T-helper 1 cell treated with Interleukin-12 subunit alpha and Interleukin-12 subunit beta and Interleukin-4 antibody, amounts not matched to agents 30 ng/mL and 1 ng/mL, for 36 hours (primary cell): ENCODE measurements at regions not wholly inside any gene's neighbourhood (a gene's known extent, or its start where the extent isn't known, plus 50 kb on each side); places are given as distances from the start of the nearest gene placed in this dataset.

Experiments used
- intact Hi-C: fragments of 100-400 bp; cut with micrococcal nuclease; formaldehyde crosslinking; loops from one replicate; pipeline ENCODE4 v1.15.1; 2024

GRCh38 chr6:165830761-165831160, 167.7 kb upstream of the PDE10A start:
- intact Hi-C loops = no loop called here

DNA sequence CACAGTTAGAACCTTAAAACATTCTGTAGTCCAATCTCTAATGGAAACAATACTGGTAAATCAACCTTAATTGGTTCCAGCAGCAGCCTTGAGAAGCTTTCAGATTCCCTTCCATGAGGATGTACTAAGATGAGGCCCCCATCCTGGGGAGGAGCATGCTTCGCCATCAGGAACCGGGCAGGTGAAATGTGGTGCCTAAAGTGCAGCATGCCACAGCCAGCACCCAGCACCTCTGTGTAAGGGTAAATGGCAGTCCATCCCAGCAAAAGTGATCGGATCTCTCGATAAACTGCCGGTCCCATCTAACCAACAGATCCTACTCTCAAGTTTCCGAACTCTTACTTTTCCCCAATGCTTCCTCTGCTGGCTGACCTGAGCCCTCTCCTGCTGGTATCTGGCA, 166.3 kb upstream of the PDE10A start:
- intact Hi-C loops = no loop called here

DNA sequence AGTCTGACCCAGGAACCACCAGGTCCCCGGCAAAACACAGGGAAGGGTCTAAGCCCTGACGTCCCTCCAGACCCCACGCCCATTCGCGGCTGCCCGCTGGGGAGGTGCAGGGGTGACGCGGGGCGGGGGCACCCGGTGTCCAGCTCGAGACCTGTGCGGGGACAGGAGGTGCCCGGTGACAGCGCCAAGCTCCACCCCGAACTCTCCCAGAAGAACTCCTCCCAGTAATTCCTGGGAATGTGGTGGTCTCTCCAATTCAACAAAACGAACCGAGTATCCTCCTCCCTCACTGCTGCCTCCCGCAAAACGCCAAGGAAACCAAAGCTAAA, 164.1 kb upstream of the PDE10A start:
- intact Hi-C loops = no loop called here

DNA sequence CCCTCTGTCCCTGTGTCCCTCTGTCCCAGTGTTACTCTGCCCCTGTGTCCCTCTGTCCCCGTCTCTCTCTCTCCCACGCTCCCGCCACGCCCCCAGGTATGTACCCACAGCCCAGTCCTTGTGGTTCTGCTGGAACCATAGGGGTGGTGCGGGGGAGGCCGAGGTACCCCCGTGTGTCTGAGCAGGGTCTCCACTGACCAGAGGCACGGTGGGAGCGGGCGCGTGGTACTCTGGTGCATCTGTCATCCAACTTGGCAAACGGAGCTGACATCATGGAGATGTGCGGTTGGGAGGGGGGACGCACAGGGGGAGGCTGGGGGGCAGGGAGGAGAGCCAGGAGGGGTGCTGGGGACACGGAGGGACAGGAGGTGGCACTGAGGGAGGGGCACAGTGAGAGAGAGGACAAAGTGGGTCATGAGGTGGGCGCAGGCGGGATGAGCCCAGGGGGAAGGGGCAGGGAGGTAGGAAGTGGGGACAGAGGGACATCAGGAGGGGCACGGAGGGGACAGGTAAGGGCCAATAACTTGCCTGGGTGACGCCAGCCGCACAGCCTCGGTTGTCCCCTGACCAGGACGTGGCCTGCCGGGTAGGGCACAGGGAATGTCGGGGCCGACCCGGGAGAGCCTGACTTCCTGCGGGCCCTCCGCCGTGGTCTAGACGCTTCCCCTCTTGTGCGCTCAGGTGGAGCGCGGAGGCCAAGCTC, 163.6 kb upstream of the PDE10A start:
- intact Hi-C loops = no loop called here

DNA sequence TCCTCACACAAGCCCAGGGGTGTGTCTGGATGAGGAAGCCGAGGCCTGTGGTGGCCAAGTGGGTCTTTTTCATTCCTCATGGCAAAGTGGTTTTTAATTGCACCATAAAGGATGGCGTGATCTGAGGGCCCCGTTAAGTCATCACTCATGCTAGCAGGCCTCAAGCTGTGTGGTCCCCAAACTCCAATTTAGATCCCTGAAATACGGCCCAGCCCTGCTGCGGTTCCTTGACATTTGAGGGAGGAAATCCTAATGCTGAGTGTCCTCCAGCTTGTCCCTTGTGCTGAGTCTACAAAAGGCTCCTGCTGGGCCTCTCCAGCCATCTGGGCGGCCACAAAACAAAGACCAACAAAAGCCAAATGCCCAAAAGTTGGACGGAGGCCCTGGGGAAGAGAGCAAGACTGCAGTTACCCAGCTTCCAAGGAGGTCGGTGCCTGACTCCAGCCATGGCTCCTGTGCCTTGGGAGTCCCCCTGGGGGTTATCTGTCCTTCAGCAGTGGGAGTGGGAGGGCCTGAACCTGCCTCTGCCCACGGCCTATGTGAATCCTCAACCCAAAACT, 162.3 kb upstream of the PDE10A start:
- intact Hi-C loops = no loop called here

DNA sequence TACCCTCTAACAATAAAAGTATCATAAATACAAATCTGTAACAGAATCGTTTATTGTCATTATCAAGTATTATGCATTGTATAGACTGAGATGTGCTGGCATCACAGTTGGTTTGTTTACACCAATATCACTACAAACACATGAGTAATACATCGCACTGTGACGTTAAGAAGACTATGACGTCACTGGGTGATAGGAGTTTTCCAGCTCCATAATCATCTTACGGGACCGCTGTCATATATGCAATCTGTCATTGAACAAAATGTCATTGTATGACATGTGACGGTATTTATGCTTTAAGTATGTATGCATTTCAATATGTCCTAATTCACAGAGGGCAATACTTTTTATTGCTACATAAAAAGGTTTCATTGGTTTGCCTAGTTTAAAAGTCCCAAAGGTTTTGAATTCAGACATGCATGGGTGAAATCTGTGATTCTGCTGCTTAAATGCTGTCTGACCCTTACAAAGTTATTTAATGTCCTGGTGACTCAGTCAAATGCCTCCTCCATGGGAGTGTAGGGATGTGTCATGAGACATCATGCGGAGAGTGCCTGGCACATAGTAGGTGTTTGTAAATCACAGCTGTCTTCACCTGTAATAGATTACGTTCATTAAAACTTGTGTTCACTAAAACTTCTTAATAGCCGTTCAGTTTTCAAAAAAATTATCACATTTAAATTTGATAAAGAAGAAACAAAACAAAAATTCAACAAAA, 160.7 kb upstream of the PDE10A start:
- intact Hi-C loops = no loop called here

DNA sequence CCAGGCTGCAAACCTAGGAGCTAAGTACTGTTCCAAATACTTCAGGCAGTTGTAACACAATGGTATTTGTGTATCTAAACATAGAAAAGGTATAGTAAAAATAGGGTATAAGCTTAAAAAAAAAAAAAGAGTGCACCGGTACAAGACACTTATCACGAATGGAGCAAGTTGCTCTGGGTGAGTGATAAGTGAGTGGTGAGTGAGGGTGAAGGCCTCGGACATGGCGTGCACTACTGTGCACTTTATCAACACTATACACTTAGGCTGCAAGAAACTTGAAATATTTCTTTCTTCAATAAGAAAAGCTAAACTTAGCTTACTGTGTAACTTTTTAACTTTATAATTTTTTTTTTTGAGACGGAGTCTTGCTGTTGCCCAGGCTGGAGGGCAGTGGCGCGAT, 159.5 kb upstream of the PDE10A start:
- intact Hi-C loops = no loop called here

DNA sequence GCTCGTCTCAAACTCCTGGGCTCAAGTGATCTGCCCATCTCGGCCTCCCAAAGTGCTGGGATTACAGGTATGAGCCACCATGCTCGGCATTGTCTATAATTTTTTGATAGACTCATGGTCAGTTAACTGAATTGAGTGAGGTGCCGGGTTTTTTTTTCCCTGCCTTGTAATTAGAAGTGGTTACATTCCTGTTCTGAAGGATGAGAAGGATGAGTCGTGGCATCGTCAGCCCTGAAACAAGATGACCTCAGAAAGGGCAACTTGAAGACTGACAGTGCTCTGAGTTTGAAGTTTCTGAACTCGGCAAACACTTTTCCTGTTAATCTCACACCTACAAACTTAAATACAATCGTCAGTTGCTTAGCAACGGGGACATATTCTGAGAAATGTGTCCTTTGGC, 158.7 kb upstream of the PDE10A start:
- intact Hi-C loops = no loop called here

GRCh38 chr6:165820934-165821333, 157.9 kb upstream of the PDE10A start:
- intact Hi-C loops = no loop called here

DNA sequence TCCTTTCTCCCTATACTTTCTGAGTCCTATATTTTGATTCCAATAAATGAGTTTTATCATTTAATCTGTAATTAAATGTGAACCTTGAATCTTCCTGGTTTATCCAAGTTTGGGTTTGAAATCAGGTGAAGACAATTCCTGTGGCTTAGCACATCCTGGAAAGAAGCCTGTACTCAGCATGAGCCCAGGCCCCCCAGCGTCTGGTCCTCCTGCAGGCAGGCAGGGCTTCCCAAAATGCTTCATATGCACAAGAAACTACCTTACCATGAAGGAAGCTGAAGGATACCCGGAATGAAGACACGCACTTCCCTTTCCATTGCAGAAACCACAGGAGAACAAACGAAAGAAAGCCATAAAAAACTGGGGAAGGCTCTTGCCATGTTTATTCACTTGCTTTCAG, 157.4 kb upstream of the PDE10A start:
- intact Hi-C loops = no loop called here

DNA sequence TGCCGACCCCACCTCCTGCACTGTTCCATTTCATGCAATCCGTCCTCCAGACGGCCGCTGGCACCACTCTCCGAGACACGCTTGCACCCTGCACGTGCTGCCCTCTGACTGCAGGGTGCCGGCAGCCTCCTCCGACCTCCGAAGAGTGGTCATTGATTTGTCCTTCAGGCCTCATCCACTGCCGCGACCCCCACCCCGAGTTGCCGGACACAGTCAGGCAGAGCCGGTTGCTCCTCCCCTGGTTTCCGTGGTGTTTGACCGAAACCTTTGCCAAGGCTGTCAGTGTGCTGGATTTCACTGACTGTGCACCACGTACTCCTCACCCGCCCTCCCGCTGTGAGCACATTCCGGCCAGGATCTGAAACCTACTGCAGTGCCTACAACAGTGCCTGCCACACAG, 156.4 kb upstream of the PDE10A start:
- intact Hi-C loops = no loop called here

GRCh38 chr6:165818200-165818599, 155.2 kb upstream of the PDE10A start:
- intact Hi-C loops = no loop called here

- intact Hi-C loops = no loop called here
These were observed 154.7 kb upstream of the PDE10A start for GRCh38 chr6:165817771-165818170.

GRCh38 chr6:165817148-165817547, 154.1 kb upstream of the PDE10A start:
- intact Hi-C loops = no loop called here

DNA sequence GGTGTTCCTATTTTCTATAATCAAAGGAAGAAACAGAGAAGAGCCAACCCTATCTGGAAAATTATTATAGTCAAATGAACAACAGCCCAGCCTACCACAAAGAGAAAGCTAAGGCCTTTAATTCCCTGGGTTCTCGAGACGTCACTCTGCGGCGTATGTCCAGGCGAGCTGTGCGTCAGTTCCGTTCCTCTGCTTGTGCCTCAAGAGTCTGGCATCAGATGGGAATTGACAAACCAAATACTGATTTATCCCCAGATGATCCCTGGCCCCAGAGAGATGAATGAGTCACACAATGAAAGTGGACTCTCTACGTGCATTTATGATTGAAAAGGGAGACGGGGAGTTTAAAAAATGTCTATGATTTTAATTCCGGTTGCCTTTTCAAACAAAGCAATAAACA, 151.6 kb upstream of the PDE10A start:
- intact Hi-C loops = no loop called here

DNA sequence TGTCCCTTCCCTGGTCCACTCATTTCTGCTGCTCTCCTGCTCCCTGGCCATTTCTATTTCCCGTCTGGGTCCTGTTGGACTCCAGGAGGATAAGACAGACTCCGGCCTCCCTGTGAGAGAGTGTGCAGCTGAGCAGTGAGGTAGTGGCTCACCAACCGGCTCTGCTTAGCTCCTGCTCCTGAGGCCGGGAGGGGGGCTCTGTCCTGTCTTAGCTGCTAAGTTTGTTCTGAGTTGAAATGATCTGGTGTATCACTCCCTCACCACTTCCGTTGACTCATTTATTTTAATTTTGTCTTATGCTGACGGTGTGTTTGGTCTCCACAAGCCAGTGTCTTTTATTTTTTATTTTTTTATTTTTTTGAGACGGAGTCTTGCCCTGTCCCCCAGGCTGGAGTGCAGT, 148.5 kb upstream of the PDE10A start:
- intact Hi-C loops = no loop called here

- intact Hi-C loops = no loop called here
These were observed 145.0 kb upstream of the PDE10A start for GRCh38 chr6:165808021-165808420.

GRCh38 chr6:165807249-165807960, 144.4 kb upstream of the PDE10A start:
- intact Hi-C loops = no loop called here

GRCh38 chr6:165806126-165806810, 143.2 kb upstream of the PDE10A start:
- intact Hi-C loops = no loop called here

DNA sequence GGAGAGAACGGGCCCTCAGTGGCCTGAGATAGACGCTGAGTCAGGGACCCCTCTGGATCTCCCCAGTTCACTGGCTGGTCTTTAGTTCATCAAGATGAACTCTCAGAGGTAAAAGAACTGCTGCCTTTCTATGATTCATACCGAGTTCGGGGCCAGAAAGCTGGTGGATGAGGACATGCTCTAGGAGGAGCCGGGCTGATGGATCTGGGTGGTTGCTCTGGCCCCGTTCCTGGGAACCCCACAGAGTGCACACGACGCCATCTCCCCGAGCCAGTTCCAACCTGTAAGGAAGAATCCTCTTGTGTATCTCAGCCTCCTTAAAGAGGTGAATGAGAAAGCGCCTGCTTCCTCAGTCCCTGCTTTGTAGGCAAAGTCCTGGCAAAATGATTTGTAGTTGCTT, 142.6 kb upstream of the PDE10A start:
- intact Hi-C loops = no loop called here

DNA sequence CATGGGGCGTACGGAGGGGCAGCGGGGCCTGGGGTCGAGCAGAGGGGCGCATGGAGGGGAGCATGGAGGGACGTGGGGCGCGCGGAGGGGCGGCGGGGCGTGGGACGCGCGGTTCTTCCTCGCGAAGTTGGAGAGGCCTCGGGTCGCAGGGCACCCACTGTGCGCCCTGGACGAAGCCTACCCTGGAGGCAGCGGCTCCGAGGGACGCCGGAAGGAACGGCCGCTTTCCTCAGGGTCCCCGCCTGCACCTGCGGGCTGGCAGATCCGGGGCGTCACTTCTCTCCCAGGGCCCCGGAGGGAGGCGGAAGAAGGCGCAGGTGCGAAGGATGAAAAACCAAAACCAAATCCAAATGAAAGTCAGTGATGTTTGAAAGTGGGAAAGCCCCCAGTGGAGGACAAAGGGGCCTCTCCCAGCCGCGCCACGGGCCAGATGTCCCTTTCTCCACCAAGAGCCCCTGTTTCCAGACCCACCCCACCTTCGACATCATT, 142.1 kb upstream of the PDE10A start:
- intact Hi-C loops = no loop called here
